Muscle of leg (tissue), 3 donors: ENCODE measurements at regions not wholly inside any gene's neighbourhood (a gene's known extent, or its start where the extent isn't known, plus 50 kb on each side); places are given as distances from the start of the nearest gene placed in this dataset.

Experiments
- DNase-seq: peaks from one replicate; pipeline ENCODE4 v3.0.0; 2013
- H3K27ac ChIP-seq: one replicate; pipeline ENCODE4 v1.5.1; 2013; ENCODE audit warnings: mild to moderate bottlenecking, low read length, control low read depth
- H3K27me3 ChIP-seq: one replicate; pipeline ENCODE4 v1.6.1; 2013; ENCODE audit warnings: low read length; ENCODE audit not compliant: control insufficient read depth, insufficient read depth
- H3K36me3 ChIP-seq: one replicate; pipeline ENCODE4 v1.6.1; 2013; ENCODE audit warnings: low read length; ENCODE audit not compliant: control insufficient read depth, insufficient read depth
- H3K4me1 ChIP-seq: one replicate; pipeline ENCODE4 v1.6.1; 2013; ENCODE audit warnings: low read length; ENCODE audit not compliant: control insufficient read depth, insufficient read depth
- H3K4me3 ChIP-seq: one replicate; pipeline ENCODE4 v1.5.1; 2013; ENCODE audit warnings: low read length, control low read depth
- H3K9me3 ChIP-seq: replicated peaks from 2 replicates; pipeline ENCODE4 v1.6.1; 2013; ENCODE audit warnings: low read depth, low read length; ENCODE audit not compliant: control insufficient read depth
- WGBS: methylation state at CpG from one replicate; pipeline ENCODE4 v1.1.5; 2013; ENCODE audit warnings: missing lambda C conversion rate; ENCODE audit not compliant: insufficient coverage; 5-methylcytosine and 5-hydroxymethylcytosine counted together

GRCh38 chr12:114141921-114142564 is 175.9 kb upstream of the RBM19 start:
- 50% methylated on average over 1 of the region's 4 CpGs for WGBS
- peak; percentile 17 for DNase-seq
- no peak overlapping the region for H3K4me3 ChIP-seq
- no peaks in the 10 kb centered on the region for H3K27me3 ChIP-seq
- no peaks in the 10 kb centered on the region for H3K36me3 ChIP-seq
- H3K27ac ChIP-seq = no peak overlapping the region
- peaks cover 25% of the 10 kb centered on the region for H3K4me1 ChIP-seq
- no peaks in the 10 kb centered on the region for H3K9me3 ChIP-seq

GRCh38 chr12:114140576-114140975 is 174.5 kb upstream of the RBM19 start:
- H3K4me1 ChIP-seq = peaks cover 29% of the 10 kb centered on the region
- DNase-seq = peak; percentile 90
- no peak overlapping the region for H3K4me3 ChIP-seq

GRCh38 chr12:114136631-114137030 is 170.5 kb upstream of the RBM19 start:
- WGBS = no CpG with 5 or more reads among the region's 3 CpGs
- peak; percentile 94 for DNase-seq

More at GRCh38 chr12:114140576-114140975, 174.5 kb upstream of the RBM19 start:
- Histone ChIP-seq H3K36me3 (no peaks in the 10 kb centered on the region), H3K27me3 (no peaks in the 10 kb centered on the region), H3K9me3 (no peaks in the 10 kb centered on the region), H3K27ac (no peak overlapping the region)

GRCh38 chr12:114134922-114135321 is 168.8 kb upstream of the RBM19 start:
- peaks cover 2% of the 10 kb centered on the region for H3K27me3 ChIP-seq
- H3K27ac ChIP-seq = no peak overlapping the region
- H3K4me3 ChIP-seq = no peak overlapping the region
- H3K9me3 ChIP-seq = no peaks in the 10 kb centered on the region
- H3K36me3 ChIP-seq = no peaks in the 10 kb centered on the region
- DNase-seq = no peak
- WGBS = 100% methylated on average over 1 of the region's 3 CpGs
- H3K4me1 ChIP-seq = peaks cover 15% of the 10 kb centered on the region

More at GRCh38 chr12:114136631-114137030, 170.5 kb upstream of the RBM19 start:
- Histone ChIP-seq H3K27me3 (peaks cover 2% of the 10 kb centered on the region), H3K4me1 (peaks cover 20% of the 10 kb centered on the region), H3K9me3 (no peaks in the 10 kb centered on the region), H3K36me3 (no peaks in the 10 kb centered on the region), H3K4me3 (no peak overlapping the region), H3K27ac (no peak overlapping the region)

GRCh38 chr12:114131824-114132223 is 165.7 kb upstream of the RBM19 start:
- no CpG with 5 or more reads among the region's 2 CpGs for WGBS
- H3K9me3 ChIP-seq = no peaks in the 10 kb centered on the region
- no peak for DNase-seq

GRCh38 chr12:114123108-114123507 is 157.0 kb upstream of the RBM19 start:
- no peak for DNase-seq
- Histone ChIP-seq H3K4me3 (no peak overlapping the region), H3K36me3 (no peaks in the 10 kb centered on the region), H3K27ac (no peak overlapping the region), H3K9me3 (no peaks in the 10 kb centered on the region), H3K27me3 (peaks cover 2% of the 10 kb centered on the region), H3K4me1 (no peaks in the 10 kb centered on the region)
- 88% methylated on average over 2 of the region's 2 CpGs for WGBS

More at GRCh38 chr12:114131824-114132223, 165.7 kb upstream of the RBM19 start:
- Histone ChIP-seq H3K4me3 (no peak overlapping the region), H3K27ac (no peak overlapping the region), H3K36me3 (no peaks in the 10 kb centered on the region), H3K4me1 (peaks cover 6% of the 10 kb centered on the region), H3K27me3 (peaks cover 4% of the 10 kb centered on the region)

GRCh38 chr12:114122016-114122415 is 155.9 kb upstream of the RBM19 start:
- WGBS = 57% methylated on average over 1 of the region's 3 CpGs
- Histone ChIP-seq H3K4me1 (no peaks in the 10 kb centered on the region), H3K36me3 (no peaks in the 10 kb centered on the region), H3K9me3 (no peaks in the 10 kb centered on the region), H3K4me3 (no peak overlapping the region), H3K27me3 (no peaks in the 10 kb centered on the region), H3K27ac (no peak overlapping the region)
- no peak for DNase-seq

GRCh38 chr12:114119316-114119715 is 153.2 kb upstream of the RBM19 start:
- H3K9me3 ChIP-seq = peaks cover 2% of the 10 kb centered on the region
- H3K27ac ChIP-seq = no peak overlapping the region
- no peak overlapping the region for H3K4me3 ChIP-seq
- 33% methylated on average over 1 of the region's 2 CpGs for WGBS
- no peaks in the 10 kb centered on the region for H3K4me1 ChIP-seq
- H3K36me3 ChIP-seq = no peaks in the 10 kb centered on the region
- DNase-seq = no peak
- no peaks in the 10 kb centered on the region for H3K27me3 ChIP-seq

GRCh38 chr12:114096461-114096860 is 130.3 kb upstream of the RBM19 start:
- WGBS = 100% methylated on average over 1 of the region's 1 CpG
- no peak for DNase-seq

GRCh38 chr12:114093520-114093919 is 127.4 kb upstream of the RBM19 start:
- no peaks in the 10 kb centered on the region for H3K27me3 ChIP-seq
- peaks cover 2% of the 10 kb centered on the region for H3K9me3 ChIP-seq
- H3K4me1 ChIP-seq = peaks cover 5% of the 10 kb centered on the region
- 43% methylated on average over 1 of the region's 3 CpGs for WGBS
- H3K27ac ChIP-seq = no peak overlapping the region
- H3K4me3 ChIP-seq = no peak overlapping the region
- peak; percentile 5 for DNase-seq
- no peaks in the 10 kb centered on the region for H3K36me3 ChIP-seq

More at GRCh38 chr12:114096461-114096860, 130.3 kb upstream of the RBM19 start:
- H3K9me3 ChIP-seq = peaks cover 2% of the 10 kb centered on the region
- H3K4me1 ChIP-seq = no peaks in the 10 kb centered on the region
- no peaks in the 10 kb centered on the region for H3K36me3 ChIP-seq
- no peak overlapping the region for H3K4me3 ChIP-seq
- no peak overlapping the region for H3K27ac ChIP-seq
- no peaks in the 10 kb centered on the region for H3K27me3 ChIP-seq

GRCh38 chr12:114092981-114093380 is 126.9 kb upstream of the RBM19 start:
- WGBS = 60% methylated on average over 1 of the region's 2 CpGs
- Histone ChIP-seq H3K4me3 (no peak overlapping the region), H3K27ac (no peak overlapping the region), H3K36me3 (no peaks in the 10 kb centered on the region), H3K27me3 (no peaks in the 10 kb centered on the region), H3K4me1 (peaks cover 5% of the 10 kb centered on the region), H3K9me3 (peaks cover 2% of the 10 kb centered on the region)
- no peak for DNase-seq
